HG03565 (cell line): ENCODE measurements at regions not wholly inside any gene's neighbourhood (a gene's known extent, or its start where the extent isn't known, plus 50 kb on each side); places are given as distances from the start of the nearest gene placed in this dataset.
"Not testable (repeated sequence)": the region's sequence is repeated elsewhere in the genome, so short reads cannot be mapped to it uniquely, and the experiment has no call there.

Experiments used
- ATAC-seq: cut with Tn5 transposase; IDR thresholded peaks from one replicate; pipeline ENCODE4 v1.9.1; 2021; ENCODE audit warnings: mild to moderate bottlenecking, moderate library complexity; ENCODE audit not compliant: unreplicated experiment

DNA sequence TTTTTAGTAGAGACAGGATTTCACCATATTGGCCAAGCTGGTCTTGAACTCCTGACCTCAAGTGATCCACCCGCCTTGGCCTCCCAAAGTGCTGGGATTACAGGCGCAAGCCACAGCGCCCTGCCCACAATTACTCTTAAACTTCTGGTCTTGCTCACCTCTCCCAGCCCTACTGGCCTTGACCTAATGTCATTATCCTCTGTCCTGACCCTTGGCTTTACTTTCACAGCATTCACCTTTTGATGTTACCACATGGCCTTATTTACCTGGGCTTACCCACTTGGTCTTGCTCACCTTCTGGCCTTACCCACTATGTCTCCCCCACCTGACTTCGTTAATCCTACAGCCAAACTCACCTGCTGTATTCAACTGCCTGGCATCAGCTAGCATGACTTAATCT is 105.9 kb downstream of the IL12A start:
- ATAC-seq = no peak

DNA sequence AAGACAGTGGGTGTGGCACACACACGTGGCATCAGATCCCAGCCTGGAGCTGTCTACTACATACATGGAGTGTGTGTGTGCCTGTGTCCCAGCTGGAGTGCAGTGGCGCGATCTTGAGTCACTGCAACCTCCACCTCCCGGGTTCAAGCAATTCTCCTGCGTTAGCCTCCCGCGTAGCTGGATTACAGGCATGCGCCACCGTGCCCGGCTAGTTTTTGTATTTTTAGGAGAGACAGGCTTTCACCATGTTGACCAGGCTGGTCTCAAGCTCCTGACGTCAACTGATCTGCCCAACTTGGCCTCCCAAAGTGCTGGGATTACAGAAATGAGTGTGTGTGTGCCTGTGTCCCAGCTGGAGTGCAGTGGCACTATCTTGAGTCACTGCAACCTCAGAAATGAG is 108.8 kb downstream of the IL12A start:
- no peak for ATAC-seq

DNA sequence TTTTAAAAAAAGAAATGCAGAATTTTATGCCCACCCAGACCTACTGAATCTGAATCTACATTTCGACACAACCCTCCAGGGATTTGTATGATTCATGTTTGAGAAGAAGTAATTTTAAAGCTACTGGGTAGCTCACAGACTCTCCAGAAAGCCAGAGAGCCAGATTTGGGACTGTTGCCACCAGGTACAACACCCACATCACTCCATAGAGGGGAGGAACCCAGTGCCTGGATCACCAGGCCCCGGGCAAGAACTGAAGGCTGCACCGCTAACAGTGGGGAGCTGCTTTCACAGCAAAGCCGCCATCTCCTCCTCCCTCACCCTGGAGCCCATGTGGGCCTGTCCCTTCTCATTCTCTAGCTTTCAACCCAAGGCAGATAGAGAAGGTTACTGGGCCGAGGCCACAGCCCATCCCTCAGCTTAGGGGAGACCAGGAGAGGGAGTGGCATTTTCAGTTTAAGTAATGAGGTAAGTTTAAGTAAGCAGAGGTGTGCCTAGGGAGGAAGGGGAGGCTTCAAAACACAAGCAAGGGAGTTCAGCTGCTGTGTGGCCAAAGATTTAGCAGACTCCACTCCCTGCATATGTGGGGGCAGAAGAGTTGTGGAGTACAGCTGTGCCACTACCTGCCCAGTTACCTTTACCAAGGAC is 109.8 kb downstream of the IL12A start:
- no peak for ATAC-seq

DNA sequence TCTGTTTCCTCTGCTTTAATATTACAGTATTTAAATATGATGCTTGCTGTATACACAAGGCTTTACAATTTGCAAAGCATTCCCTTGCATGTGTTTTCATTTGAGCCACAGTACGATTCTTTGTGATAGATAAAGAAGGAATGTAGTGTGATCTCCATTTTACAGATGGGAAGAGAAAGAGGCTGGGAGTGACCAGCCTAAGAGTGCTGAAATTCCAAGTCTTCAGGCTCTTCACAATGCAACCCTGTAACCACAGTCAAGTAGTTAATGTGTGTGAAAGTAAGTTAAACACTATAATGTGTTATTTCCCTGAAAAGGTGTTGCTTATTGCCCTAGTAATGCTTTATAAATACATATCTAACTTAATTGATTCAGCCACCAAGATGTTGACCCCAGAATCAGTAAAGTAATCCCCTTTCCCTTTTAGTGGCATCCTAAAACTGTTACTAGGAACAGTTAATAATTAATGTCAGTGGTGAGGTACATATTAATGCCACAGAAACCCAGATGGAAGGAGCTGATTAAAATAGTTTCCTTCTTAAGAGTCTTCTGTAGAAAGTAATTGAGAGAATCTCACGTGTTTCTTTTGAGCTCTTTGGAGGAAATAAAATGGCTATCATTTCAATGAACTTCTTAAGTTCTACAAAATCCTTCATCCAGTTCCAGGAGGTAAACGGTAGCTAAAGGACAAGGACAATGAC is 110.4 kb downstream of the IL12A start:
- ATAC-seq = no peak

DNA sequence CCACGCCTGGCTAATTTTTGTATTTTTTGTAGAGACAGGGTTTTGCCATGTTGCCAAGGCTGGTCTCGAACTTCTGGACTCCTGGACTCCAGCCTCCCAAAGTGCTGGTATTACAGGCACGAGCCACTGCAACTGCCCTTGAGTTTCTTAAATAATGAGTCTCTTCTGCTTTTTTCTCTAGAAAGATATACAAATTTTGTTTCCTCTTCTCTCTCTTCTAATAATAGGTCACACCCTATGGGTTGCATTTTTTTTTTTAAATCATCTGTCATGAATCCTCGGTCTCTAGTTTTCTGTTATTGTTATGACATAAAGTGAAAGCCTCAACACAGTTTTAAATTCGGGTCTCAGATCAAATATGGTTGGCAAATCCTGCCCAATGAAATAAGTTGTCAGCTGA is 111.2 kb downstream of the IL12A start:
- peak; percentile 65 for ATAC-seq

DNA sequence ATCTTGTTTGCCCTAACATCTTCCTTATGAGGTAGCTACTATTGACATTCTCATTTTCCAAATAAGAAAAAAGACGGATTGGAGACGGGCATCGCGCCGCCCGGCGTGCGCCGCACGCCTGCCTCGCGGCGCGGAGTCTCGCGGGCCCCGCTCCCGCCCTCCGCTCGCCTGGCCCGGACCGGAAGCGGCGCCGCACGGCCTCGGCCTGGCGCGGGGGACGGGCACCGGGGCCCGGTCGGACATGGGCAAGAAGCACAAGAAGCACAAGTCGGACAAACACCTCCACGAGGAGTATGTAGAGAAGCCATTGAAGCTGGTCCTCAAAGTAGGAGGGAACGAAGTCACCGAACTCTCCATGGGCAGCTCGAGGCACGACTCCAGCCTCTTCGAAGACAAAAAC is 112.0 kb downstream of the IL12A start:
- ATAC-seq = no peak

DNA sequence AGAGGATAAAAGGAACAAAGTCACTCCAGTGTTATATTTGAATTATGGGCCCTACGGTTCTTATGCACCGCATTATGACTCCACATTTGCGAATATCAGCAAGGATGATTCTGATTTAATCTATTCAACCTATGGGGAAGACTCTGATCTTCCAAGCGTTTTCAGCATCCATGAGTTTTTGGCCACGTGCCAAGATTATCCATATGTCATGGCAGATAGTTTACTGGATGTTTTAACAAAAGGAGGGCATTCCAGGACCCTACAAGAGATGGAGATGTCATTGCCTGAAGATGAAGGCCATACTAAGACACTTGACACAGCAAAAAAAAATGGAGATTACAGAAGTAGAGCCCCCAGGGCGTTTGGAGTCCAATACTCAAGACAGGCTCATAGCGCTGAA is 113.4 kb downstream of the IL12A start:
- not testable (repeated sequence) for ATAC-seq

DNA sequence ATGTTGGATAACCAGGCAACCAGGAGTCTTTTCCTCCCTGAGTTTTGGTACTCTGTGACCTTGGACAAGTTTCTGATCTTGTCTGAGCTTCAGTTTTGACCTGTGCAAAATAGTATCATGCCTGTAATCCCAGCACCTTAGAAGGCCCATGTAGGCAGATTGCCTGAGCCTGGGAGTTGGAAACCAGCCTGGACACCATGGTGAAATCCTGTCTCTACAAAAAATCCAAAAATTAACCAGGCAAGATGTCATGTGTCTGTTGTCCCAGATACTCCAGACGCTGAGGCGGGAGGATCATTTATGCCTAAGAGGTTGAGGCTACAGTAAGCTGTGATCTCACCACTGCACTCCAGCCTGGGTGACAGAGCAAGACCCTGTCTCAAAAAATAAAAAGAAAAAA is 114.8 kb downstream of the IL12A start:
- no peak for ATAC-seq

DNA sequence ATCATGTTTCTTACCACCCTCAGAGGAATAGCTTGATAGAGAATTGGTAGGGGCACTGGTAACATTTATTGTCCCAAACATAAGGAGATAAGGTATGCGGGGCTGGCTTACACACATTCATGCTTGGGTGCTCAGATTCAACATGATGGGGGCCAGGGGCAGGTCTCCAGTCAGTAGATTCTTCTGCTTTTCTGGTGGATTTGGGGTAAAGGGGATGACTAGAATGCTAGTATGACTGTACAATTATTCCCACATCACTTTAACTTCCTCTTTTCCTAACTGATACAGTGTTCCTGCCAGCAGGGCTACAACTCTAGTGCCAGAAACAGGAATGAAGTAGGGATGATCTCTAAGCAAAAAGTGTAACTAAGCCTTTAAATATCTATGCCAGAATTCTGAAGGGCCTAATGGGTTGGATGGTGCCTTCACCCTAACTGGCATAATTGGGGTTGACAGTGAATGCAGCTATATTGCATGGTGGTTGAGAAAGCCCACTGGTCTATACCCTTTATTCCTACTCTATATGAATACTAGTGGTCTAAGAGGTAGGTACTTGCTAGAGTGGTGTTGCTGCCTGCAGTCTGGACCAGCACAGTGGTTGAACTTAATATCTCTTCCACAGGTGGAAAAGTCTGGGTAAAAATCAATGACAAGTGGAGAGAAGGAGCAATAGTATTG is 117.4 kb downstream of the IL12A start:
- ATAC-seq = no peak

DNA sequence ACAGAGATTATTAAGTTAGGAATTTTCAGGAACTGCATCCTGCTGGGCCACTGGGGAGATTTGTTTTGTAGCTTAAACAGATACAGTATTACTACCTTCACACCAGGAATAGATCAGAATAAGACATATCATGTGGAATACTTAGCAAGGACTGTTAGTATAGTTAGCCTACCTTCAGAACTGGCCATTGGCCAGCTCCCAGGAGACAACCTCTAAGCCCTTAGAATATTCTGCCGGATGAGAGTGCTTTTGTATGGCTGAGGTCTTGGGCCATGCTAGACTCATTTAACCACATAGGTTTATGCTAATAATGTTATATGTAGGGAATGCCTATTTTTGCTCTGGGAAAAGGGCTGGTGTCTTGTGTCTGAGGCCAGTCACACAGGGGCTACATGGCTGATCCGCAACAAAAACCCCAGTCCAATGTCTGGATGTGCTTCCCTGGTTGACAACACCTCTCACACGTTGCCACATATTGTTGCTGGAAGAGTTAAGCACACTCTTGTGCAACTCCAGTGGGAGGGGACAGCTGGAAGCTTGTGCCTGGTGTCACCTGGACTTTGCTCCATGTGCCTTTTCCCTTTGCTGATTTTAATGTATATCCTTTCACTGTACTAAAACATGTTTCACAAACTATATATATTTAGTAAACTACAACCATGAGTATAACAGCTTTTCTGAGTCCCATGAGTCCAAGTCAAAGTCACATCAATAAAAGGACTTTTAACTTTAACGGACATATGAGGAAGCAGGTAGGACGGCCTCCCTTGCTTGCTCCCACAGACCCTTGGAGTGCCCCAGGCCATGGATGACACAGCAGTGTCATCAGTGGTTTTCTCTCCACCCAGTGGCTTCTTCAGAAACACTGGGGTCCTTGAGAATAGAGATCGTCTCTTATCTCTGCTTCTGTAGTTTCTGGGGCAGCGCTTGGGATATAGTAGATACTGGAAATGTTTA is 118.0 kb upstream of the C3orf80 start:
- ATAC-seq = no peak

DNA sequence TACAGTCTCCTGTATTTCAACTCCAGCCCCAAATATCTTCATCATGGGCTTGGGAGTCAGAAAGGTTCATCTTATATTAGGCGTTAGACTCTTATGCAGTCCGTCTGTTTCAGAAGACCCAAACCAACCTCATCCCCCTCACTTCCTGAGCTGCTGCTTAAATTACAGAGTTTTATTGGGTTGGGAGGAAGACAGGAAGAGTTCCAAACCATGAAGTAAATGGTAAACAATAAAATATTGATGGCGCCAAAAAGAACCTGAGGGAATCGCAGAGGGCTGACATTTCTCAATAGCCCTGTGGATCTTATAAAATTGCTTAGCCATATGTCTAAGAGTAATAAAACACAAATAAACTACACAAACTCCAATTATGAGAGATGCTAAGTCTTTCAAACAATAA is 116.9 kb upstream of the C3orf80 start:
- no peak for ATAC-seq

DNA sequence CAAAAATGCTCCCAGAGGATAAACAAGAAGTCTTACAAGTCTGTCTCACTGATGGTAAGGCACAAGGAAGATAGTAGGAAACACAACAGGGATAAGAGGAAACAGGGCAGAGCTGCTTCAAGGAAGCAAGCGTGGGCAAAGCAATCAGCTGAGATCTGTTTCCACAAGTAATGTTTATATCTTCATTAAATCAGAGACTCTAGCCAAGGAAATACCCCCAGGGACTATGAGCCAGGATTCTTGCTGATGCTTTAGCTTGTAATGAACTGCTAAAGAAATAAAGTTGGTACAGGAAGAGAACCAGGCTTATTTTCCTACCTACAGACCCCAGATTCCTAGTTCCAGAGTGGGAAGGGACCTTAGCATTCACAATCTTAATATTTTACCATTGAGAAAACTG is 112.7 kb upstream of the C3orf80 start:
- ATAC-seq = no peak

DNA sequence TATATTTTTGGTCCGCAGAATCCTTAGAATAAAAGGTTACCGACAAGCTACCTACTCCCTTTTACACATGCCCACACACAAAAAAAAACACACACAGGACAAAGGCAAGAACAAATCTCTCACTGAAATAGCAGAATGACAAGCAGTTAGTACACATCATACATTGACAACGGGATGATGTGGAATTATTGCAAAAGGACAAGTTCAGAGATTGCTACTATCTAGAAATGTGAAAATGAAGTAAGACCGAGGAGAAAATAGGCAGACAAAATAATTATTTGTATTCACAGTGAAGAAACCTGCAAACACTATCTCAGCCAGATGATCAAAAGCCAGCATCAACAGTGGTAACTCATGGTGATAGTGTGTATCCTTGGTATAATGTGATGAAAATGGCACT is 112.2 kb upstream of the C3orf80 start:
- ATAC-seq = no peak

DNA sequence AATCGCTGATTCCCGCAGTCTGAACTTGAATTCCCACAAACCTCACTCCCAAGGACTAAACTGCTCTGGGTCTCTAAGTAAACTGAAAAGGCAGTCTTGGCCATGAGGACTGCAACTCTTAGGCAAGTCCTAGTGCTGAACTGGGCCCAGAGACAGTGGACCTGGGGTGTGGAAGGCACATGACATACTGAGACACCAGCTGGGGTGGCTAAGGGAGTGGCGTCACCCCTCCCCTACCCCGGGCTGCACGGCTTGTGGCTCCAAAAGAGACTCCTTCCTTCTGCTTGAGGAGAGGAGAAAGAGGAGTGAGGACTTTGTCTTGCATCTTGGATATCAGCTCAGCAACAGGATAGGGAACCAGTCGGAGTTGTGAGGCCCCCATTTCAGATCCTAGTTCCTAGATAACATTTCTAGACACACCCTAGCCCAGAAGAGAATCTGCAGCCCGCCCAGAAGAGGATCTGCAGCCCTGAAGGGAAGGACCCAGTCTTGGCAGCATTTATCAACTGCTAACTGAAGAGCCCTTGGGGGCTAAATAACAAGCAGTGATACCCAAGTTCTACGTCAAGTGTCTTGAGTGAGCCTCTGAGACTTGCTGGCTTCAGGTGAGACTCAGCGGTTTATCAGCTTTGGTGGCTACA is 110.7 kb upstream of the C3orf80 start:
- no peak for ATAC-seq

DNA sequence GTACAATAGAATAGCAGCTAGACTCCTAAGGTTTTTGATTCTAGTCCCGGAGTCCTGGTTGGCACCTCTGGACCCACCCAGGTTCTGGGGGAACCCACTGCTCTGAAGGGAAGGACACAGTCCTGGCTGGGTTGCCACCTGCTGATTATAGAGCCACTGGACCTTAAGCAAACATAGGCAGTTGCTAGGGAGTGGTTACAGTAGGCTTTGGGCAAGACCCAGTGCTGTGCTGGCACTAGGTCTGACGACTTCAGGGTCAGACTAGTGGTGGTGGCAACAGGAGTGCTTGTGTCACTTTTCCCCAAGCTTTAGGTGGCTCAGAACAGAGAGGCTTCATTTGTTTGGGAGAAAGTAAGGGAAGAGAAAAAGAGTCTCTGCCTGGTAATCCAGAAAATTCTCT is 109.8 kb upstream of the C3orf80 start:
- ATAC-seq = no peak

DNA sequence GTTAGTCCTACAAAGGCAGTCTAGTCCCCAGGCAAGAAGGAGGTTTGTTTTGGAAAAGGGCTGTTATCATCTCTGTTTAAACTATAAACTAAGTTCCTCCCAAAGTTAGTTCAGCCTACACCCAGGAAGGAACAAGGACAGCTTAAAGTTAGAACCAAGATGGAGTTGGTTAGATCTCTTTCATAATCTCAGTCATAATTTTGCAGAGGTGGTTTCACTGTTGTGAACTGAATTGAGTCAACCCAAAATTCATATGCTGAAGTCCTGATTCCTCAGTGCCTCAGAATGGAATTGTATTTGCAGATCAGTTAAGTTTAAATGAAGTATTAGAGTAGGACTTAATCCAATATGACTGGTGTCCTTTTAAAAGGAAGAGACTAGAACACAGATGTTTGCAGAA is 101.0 kb upstream of the C3orf80 start:
- no peak for ATAC-seq

DNA sequence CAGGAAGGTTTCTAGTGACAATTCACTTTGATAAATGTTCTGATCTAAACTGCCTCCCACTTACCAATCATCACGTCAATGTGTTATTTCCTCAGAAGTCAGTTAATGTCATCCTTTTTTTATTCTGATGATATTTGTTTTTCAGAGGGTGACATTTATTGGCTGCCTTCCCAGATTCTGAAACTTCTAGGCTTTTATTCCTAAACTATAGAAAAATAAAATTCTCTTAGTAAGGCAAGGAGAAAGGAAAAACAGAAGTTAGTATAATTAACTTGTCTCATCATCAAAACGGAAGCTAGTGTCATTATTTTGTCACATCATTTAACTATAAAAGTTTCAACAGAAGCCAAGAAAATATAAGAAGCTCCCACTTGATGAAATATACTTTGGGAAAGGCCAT is 100.0 kb upstream of the C3orf80 start:
- ATAC-seq = no peak

DNA sequence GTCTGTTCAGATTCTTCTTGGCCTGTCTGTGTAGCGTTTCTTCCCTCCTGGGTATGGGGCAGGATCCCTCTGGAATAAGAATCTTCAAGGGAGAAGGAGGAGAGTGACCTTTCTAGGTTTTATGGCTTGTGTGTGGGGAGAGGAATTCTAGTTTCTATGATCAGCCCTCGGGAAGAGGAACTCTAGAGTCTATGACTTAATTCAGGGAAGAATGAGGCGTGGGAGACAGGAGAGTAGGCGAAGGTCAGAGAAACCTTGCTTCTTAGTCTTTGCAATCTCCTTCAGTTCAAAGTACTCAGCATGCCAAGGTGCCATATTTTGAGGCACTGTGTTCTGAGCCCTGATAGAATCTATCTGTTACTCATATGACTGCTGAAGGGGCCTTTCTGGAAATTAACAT is 99.2 kb upstream of the C3orf80 start:
- no peak for ATAC-seq

DNA sequence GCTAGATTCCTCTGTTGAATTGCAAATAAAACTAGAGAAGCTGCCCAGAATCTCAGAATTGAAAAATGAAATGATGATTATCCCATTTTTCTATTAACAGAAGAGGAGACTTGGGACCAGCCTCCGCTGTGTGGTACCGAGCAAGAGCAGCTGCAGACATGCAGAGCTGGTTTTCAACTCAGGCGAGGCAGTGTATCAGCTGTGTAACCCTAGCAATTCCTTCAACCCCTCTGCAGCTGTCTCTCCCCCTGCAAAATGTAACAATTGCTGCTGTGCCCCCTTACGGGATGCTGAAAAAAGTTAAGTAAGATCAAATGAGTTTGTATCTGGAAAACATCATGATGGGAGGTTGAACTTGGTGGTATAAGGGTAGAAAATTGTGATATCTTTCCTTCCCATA is 98.5 kb upstream of the C3orf80 start:
- no peak for ATAC-seq

DNA sequence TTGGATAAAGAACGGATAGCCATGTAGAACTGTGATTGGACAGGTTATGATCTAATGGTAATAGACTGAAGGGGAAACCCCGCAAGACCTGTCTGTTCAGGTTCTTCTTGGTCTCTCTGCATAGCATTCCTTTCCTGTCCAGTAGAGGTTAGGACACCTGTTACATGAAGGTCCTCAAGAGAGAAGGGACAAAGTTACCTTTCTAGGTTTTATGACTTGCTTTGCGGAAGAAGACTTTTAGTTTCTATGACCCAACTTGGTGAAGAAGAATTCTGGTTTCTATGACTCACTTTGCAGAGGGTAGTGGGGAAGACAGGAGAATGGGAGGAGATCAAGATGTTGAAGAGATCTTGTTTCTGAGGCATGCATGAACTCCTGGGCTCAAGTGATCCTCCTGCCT is 97.9 kb upstream of the C3orf80 start:
- ATAC-seq = no peak

DNA sequence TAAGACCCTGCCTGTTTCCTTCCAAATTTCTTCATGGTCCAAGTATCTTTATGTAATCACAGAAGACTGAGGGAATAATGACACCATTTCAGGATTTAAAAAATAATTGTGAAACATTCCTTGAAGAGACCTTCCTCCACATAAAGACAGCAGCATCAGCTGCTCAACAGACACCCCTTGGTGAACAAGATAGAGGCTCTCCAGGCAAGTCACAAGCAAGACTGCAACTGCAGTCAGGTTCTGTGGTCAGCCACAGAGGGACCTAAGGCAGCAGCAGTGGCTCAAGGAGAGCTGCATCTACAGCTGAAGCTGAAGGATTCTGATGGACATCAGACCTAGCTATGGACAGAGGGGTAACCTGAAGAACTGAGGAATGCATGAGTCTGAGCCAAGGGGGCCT is 97.2 kb upstream of the C3orf80 start:
- no peak for ATAC-seq
